ENCODE measurements at regions not wholly inside any gene's neighbourhood (a gene's known extent, or its start where the extent isn't known, plus 50 kb on each side); places are given as distances from the start of the nearest gene placed in this dataset.

DNA sequence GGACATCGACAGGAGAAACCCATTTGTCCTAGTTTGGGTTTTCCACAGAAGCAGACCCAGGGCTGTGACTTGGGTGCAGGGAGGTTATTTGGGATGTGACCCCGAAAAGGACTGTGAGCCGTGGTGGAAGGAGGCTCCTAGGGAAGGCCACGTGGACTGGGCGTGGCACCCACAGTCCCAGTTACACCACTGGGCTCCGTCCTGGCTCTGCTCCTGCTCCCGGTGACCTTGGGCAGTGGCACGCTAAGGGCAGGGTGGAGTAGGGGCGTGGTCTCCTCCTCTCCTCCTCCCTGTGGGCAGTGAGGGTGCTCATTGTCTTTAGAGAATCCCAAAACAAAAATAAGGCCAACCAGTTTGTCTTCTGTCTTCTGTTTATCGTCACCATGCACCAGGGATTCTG is 190.1 kb downstream of the GADD45G start:
- WGBS, 2 donors: 70 to 72% methylated on average over 10 of the region's 10 CpGs
- no peak overlapping the region for H3K27ac ChIP-seq
- no peaks in the 10 kb centered on the region for H3K36me3 ChIP-seq
- no peaks in the 10 kb centered on the region for H3K4me1 ChIP-seq
- no peaks in the 10 kb centered on the region for H3K27me3 ChIP-seq
- intact Hi-C loops (cut with DNase I): loop anchor here in 1 of 10 donors (10.0 kb wide), 1 partner anchor 120 kb away; no protein-coding TSS in a partner anchor
- DNase-seq (peak in 1 of 2 donors; percentile 35), ATAC-seq (peak in 3 of 8 donors; percentile 56 to 76 (median 68))
- H3K4me3 ChIP-seq: no peak overlapping the region
- TF ChIP-seq CTCF (IDR thresholded peaks at IDR 0.05): no peak
- no peaks in the 10 kb centered on the region for H3K9me3 ChIP-seq

- Histone ChIP-seq H3K4me1 (no peaks in the 10 kb centered on the region), H3K27ac (no peak overlapping the region), H3K27me3 (no peaks in the 10 kb centered on the region), H3K4me3 (no peak overlapping the region), H3K36me3 (no peaks in the 10 kb centered on the region), H3K9me3 (no peaks in the 10 kb centered on the region)
- no peak for TF ChIP-seq CTCF (IDR thresholded peaks at IDR 0.05)
- no peak for ATAC-seq
- WGBS, 2 donors: 82 to 89% methylated on average over 10 of the region's 10 CpGs
- DNase-seq: no peak
- intact Hi-C loops (cut with DNase I): loop anchor here in 1 of 10 donors (10.0 kb wide), 1 partner anchor 119 kb away; no protein-coding TSS in a partner anchor
Observed at GRCh38 chr9:89795538-89796195, 190.9 kb downstream of the GADD45G start.

DNA sequence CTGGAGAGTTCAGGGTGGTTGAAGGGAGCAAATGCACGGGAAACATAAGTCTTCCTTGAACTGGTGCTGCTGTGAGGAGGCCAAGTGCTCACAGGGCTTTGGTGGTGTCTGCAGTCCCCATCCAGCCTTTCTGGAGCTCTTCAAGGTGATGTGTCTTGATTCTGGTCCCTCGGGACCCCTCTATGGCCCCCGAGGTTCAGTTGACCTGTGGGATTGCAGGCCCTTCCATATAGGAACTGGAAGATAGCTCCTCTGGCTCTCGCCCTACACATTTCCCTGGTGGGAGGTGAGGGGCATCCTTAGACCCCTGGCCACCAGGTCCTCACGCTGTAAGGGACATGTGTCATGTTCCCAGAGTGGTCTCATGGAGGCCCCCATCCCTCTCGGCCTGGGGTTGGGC is 191.8 kb downstream of the GADD45G start:
- Histone ChIP-seq H3K4me3 (no peak overlapping the region), H3K9me3 (no peaks in the 10 kb centered on the region), H3K4me1 (peaks cover 0 to 4% (median 0%) of the 10 kb centered on the region in 9 donors), H3K36me3 (no peaks in the 10 kb centered on the region), H3K27me3 (no peaks in the 10 kb centered on the region), H3K27ac (no peak overlapping the region)
- DNase-seq (no peak), ATAC-seq (no peak)
- 86 to 88% methylated on average over 6 of the region's 6 CpGs for WGBS, 2 donors
- intact Hi-C loops (cut with DNase I): loop anchor here in 1 of 10 donors (10.0 kb wide), 1 partner anchor 118 kb away; no protein-coding TSS in a partner anchor
- no peak for TF ChIP-seq CTCF (IDR thresholded peaks at IDR 0.05)

GRCh38 chr9:89797255-89797654 is 192.4 kb downstream of the GADD45G start:
- DNase-seq: no peak
- Histone ChIP-seq H3K9me3 (no peaks in the 10 kb centered on the region), H3K4me3 (no peak overlapping the region), H3K27ac (no peak overlapping the region), H3K36me3 (no peaks in the 10 kb centered on the region), H3K4me1 (peaks cover 0 to 10% (median 6%) of the 10 kb centered on the region in 9 donors), H3K27me3 (no peaks in the 10 kb centered on the region)
- intact Hi-C loops (cut with DNase I): loop anchor here in 1 of 10 donors (10.0 kb wide), 1 partner anchor 118 kb away; no protein-coding TSS in a partner anchor
- ATAC-seq: no peak
- no peak for TF ChIP-seq CTCF (IDR thresholded peaks at IDR 0.05)
- 97% methylated on average over 11 of the region's 11 CpGs for whole genome bisulfite sequencing, 2 donors
